Keratinocyte (primary cell): ENCODE measurements at regions not wholly inside any gene's neighbourhood (a gene's known extent, or its start where the extent isn't known, plus 50 kb on each side); places are given as distances from the start of the nearest gene placed in this dataset.
"Not testable (repeated sequence)": the region's sequence is repeated elsewhere in the genome, so short reads cannot be mapped to it uniquely, and the experiment has no call there.

ENCODE experiments used
- DNase-seq: peaks from one replicate; pipeline ENCODE4 v3.0.0-alpha.2; 2011; ENCODE audit warnings: low read depth, missing footprints, low spot score
- FAIRE-seq: peaks from 2 replicates; lab custom pipeline; 2011; peaks lifted over from hg19 to GRCh38; lab: Jason Lieb, UNC
- H2AFZ ChIP-seq: 2 replicates; pipeline ENCODE4 v1.6.0; 2012; ENCODE audit warnings: low read length, control low read depth, inconsistent platforms; ENCODE audit not compliant: control insufficient read depth
- H3K27ac ChIP-seq: 2 replicates; pipeline ENCODE4 v1.5.1; 2011; ENCODE audit warnings: low read length; ENCODE audit not compliant: control insufficient read depth, insufficient read depth
- H3K27me3 ChIP-seq: 3 replicates; pipeline ENCODE4 v1.6.0; 2011; ENCODE audit warnings: low read length; ENCODE audit not compliant: control insufficient read depth, insufficient read depth; ENCODE audit errors: extremely low read depth
- H3K36me3 ChIP-seq, 2 experiments: 2 replicates in 1 of 2; 3 replicates in 1 of 2; pipeline ENCODE4 v1.5.1; 2011; ENCODE audit warnings: low read length in 2 of 2, mild to moderate bottlenecking in 1 of 2; ENCODE audit not compliant: control insufficient read depth in 2 of 2, insufficient read depth in 2 of 2; ENCODE audit errors: extremely low read depth in 1 of 2
- H3K4me1 ChIP-seq: 3 replicates; pipeline ENCODE4 v1.5.1; 2011; ENCODE audit warnings: low read length; ENCODE audit not compliant: control insufficient read depth, insufficient read depth; ENCODE audit errors: extremely low read depth
- H3K4me2 ChIP-seq: 3 replicates; pipeline ENCODE4 v1.6.0; 2011; ENCODE audit warnings: low read depth, low read length; ENCODE audit not compliant: control insufficient read depth, insufficient read depth; ENCODE audit errors: extremely low read depth
- H3K4me3 ChIP-seq, 3 experiments: fragments of 200-600 bp in 1 of 3; sonication (generic) in 1 of 3; 2 replicates in 2 of 3; 3 replicates in 1 of 3; pipeline ENCODE4 v1.5.1; 2011 to 2016; ENCODE audit warnings: low read length in 3 of 3, mild to moderate bottlenecking in 3 of 3, control low read depth in 2 of 3, inconsistent platforms in 1 of 3, low read depth in 1 of 3, mixed read lengths in 1 of 3, mixed run types in 1 of 3, moderate library complexity in 1 of 3; ENCODE audit not compliant: control insufficient read depth in 2 of 3, insufficient read depth in 2 of 3; ENCODE audit errors: extremely low read depth in 1 of 3
- H3K79me2 ChIP-seq: 2 replicates; pipeline ENCODE4 v1.6.0; 2012; ENCODE audit warnings: low read length; ENCODE audit not compliant: control insufficient read depth, insufficient read depth
- H3K9ac ChIP-seq: 3 replicates; pipeline ENCODE4 v1.6.0; 2011; ENCODE audit warnings: low read length; ENCODE audit not compliant: control insufficient read depth, insufficient read depth; ENCODE audit errors: extremely low read depth
- H3K9me1 ChIP-seq: 3 replicates; pipeline ENCODE4 v1.6.0; 2011; ENCODE audit warnings: low read length; ENCODE audit not compliant: control insufficient read depth, insufficient read depth; ENCODE audit errors: extremely low read depth
- H3K9me3 ChIP-seq: 2 replicates; pipeline ENCODE4 v1.5.1; 2012; ENCODE audit warnings: low read depth, low read length; ENCODE audit not compliant: control insufficient read depth
- H4K20me1 ChIP-seq: 3 replicates; pipeline ENCODE4 v1.6.0; 2011; ENCODE audit warnings: low read length; ENCODE audit not compliant: control insufficient read depth, insufficient read depth; ENCODE audit errors: extremely low read depth
- CTCF ChIP-seq, 3 experiments: IDR thresholded peaks in 1 of 3; conservative IDR thresholded peaks in 1 of 3; optimal IDR thresholded peaks in 1 of 3; 2 replicates in 2 of 3; 3 replicates in 1 of 3; pipeline versions ENCODE3 to v1.5.1; 2011; ENCODE audit warnings: low read length in 3 of 3, mild to moderate bottlenecking in 3 of 3, moderate library complexity in 2 of 3, control low read depth in 1 of 3, inconsistent platforms in 1 of 3; ENCODE audit not compliant: insufficient read depth in 2 of 3; ENCODE audit errors: extremely low read depth in 1 of 3
- EZH2 ChIP-seq: IDR thresholded peaks from one replicate; pipeline ENCODE4 v1.6.1; 2012; ENCODE audit warnings: inconsistent platforms, mild to moderate bottlenecking, low read length, moderate library complexity
- dilution Hi-C: fragments of 300-500 bp; cut with MboI; formaldehyde crosslinking; loops from one replicate; pipeline ENCODE4 v1.7.0; 2020; ENCODE audit warnings: low sequenced_read_pairs; ENCODE audit not compliant: extremely low pct_ligation_motif_present

DNA sequence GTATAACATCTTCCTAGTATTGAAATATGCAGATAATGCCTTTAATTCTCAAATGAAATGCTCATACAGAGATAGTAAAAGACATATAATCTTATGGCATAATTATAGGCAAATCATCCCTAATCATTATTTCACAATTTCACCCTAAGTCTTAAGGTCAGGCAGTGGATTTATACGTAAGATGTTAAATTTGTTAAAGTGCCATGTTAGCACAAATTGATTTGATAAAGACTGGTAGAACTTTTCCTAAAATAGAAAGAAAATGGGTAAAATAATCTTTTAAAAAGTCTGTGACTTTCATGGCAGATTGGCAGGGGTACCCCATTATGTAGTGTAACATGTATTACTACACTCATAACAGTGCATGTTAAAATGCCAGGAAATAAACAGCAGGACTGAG lies 1092.7 kb upstream of the GOT2 start:
- no peaks in the 10 kb centered on the region for H3K27me3 ChIP-seq
- dilution Hi-C loops: no loop called here
- H3K4me3 ChIP-seq: no peak overlapping the region
- no peaks in the 10 kb centered on the region for H3K9me1 ChIP-seq
- TF ChIP-seq CTCF (optimal IDR thresholded peaks at IDR 0.05 in 1 of 3, IDR thresholded peaks at IDR 0.05 in 1 of 3, conservative IDR thresholded peaks at IDR 0.05 in 1 of 3; ENCODE audit: extremely low read depth in 1 of 3, insufficient read depth in 2 of 3, low read length in 3 of 3) (no peak), EZH2 (no peak)
- no peaks in the 10 kb centered on the region for H3K4me1 ChIP-seq
- FAIRE-seq (no peak), DNase-seq (no peak)
- H3K79me2 ChIP-seq: no peaks in the 10 kb centered on the region
- no peak overlapping the region for H3K27ac ChIP-seq
- H3K9ac ChIP-seq: no peak overlapping the region
- no peak overlapping the region for H2AFZ ChIP-seq
- no peak overlapping the region for H3K4me2 ChIP-seq
- H3K9me3 ChIP-seq: no peaks in the 10 kb centered on the region
- no peaks in the 10 kb centered on the region for H4K20me1 ChIP-seq
- H3K36me3 ChIP-seq: no peaks in the 10 kb centered on the region

- H3K36me3 ChIP-seq, dilution Hi-C loops, H3K79me2 ChIP-seq, FAIRE-seq, H3K4me2 ChIP-seq, H2AFZ ChIP-seq, H3K4me1 ChIP-seq, H3K27ac ChIP-seq, H3K9me1 ChIP-seq, H3K27me3 ChIP-seq, H3K4me3 ChIP-seq, DNase-seq, H3K9ac ChIP-seq, H4K20me1 ChIP-seq, H3K9me3 ChIP-seq: not testable (repeated sequence)
Observed at GRCh38 chr16:59809488-59809887, 1075.4 kb upstream of the GOT2 start.

DNA sequence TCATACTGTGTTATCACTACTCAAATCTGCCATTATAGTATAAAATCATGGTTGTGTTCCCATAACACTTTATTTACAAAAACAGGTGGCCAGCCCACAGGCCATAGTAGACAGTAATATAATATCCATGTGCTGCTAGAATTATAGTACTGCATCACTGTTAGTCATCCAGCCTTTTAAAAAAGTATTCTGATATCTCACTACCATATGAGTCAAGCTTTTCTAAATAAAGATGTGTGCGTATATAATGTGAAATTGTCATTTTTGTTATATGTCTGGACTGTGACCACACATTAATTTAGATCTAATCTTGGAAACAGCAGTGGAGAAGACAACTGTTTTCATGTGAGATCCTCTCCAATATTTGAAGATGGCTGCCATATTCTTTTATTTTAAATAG lies 1049.1 kb upstream of the GOT2 start:
- Histone ChIP-seq H3K9me3 (no peaks in the 10 kb centered on the region), H3K79me2 (no peaks in the 10 kb centered on the region), H3K9ac (no peak overlapping the region), H3K27me3 (no peaks in the 10 kb centered on the region), H3K9me1 (no peaks in the 10 kb centered on the region), H3K27ac (no peak overlapping the region), H4K20me1 (no peaks in the 10 kb centered on the region), H3K36me3 (no peaks in the 10 kb centered on the region), H3K4me1 (no peaks in the 10 kb centered on the region), H2AFZ (no peak overlapping the region), H3K4me2 (no peak overlapping the region), H3K4me3 (no peak overlapping the region)
- dilution Hi-C loops: no loop called here
- DNase-seq (no peak), FAIRE-seq (no peak)
- TF ChIP-seq EZH2 (no peak), CTCF (optimal IDR thresholded peaks at IDR 0.05 in 1 of 3, IDR thresholded peaks at IDR 0.05 in 1 of 3, conservative IDR thresholded peaks at IDR 0.05 in 1 of 3; ENCODE audit: extremely low read depth in 1 of 3, insufficient read depth in 2 of 3, low read length in 3 of 3) (no peak)
